DOHH2 (cell line): ENCODE measurements at regions not wholly inside any gene's neighbourhood (a gene's known extent, or its start where the extent isn't known, plus 50 kb on each side); places are given as distances from the start of the nearest gene placed in this dataset.

Experiments
- CTCF ChIP-seq: fragments of 200-600 bp; sonication (generic); IDR thresholded peaks from one replicate; pipeline ENCODE4 v1.5.1; 2014; ENCODE audit warnings: antibody characterized with exemption, mild to moderate bottlenecking, low read depth, low read length; ENCODE audit not compliant: poor library complexity, severe bottlenecking
- EZH2phosphoT487 ChIP-seq: fragments of 200-600 bp; sonication (generic); IDR thresholded peaks from 2 replicates; pipeline ENCODE4 v1.6.1; 2017; ENCODE audit warnings: borderline replicate concordance, mild to moderate bottlenecking, antibody characterized with exemption, low read length, moderate library complexity, mixed read lengths

- no peak for TF ChIP-seq EZH2phosphoT487
- no peak for TF ChIP-seq CTCF
Observed at GRCh38 chr9:119074017-119074416, 295.2 kb downstream of the BRINP1 start.
